Suprapubic skin (tissue), 3 donors: ENCODE measurements at regions not wholly inside any gene's neighbourhood (a gene's known extent, or its start where the extent isn't known, plus 50 kb on each side); places are given as distances from the start of the nearest gene placed in this dataset.

Source experiments
- EP300 ChIP-seq: sonication (generic); formaldehyde crosslinking; IDR thresholded peaks from one replicate; pipeline ENCODE4 v1.6.1; 2017; ENCODE audit warnings: antibody characterized with exemption
- POLR2A ChIP-seq, 2 donors: fragments of 450-650 bp; IDR thresholded peaks; one replicate each; pipeline ENCODE4 v1.6.1; 2017; ENCODE audit warnings: antibody characterized with exemption in 2 of 2, mild to moderate bottlenecking in 2 of 2, moderate library complexity in 2 of 2
- TF ChIP-seq, protein P1 (sequence below), 2 donors: fragments of 200-600 bp in 1 of 2; fragments of 450-650 bp in 1 of 2; sonication (generic) in 1 of 2; IDR thresholded peaks; one replicate each; pipeline ENCODE4 v1.5.1; 2016 to 2019; ENCODE audit warnings: antibody characterized with exemption in 2 of 2, mild to moderate bottlenecking in 1 of 2, moderate library complexity in 1 of 2

DNA sequence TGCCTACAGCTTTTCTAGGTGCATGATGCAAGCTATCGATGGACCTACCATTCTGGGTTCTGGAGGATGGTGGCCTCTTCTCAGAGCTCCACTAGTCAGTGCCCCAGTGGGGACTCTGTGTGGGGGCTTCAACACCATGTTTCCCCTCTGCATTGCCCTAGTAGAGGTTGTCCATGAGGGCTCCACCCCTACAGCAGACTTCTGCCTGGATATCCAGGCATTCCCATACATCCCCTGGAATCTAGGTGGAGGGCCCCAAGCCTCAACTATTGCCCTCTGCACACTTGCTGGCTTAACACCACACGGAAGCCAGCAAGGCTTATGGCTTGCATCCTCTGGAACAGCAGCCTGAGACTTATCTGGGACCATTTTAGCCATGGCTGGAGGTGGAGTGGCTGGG is 1299.9 kb upstream of the MIR17HG start:
- no peak for TF ChIP-seq EP300
- TF ChIP-seq, protein P1, sequence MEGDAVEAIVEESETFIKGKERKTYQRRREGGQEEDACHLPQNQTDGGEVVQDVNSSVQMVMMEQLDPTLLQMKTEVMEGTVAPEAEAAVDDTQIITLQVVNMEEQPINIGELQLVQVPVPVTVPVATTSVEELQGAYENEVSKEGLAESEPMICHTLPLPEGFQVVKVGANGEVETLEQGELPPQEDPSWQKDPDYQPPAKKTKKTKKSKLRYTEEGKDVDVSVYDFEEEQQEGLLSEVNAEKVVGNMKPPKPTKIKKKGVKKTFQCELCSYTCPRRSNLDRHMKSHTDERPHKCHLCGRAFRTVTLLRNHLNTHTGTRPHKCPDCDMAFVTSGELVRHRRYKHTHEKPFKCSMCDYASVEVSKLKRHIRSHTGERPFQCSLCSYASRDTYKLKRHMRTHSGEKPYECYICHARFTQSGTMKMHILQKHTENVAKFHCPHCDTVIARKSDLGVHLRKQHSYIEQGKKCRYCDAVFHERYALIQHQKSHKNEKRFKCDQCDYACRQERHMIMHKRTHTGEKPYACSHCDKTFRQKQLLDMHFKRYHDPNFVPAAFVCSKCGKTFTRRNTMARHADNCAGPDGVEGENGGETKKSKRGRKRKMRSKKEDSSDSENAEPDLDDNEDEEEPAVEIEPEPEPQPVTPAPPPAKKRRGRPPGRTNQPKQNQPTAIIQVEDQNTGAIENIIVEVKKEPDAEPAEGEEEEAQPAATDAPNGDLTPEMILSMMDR (IDR thresholded peaks at IDR 0.05): no peak
- no peak for TF ChIP-seq POLR2A (IDR thresholded peaks at IDR 0.05)
